Endothelial cell of umbilical vein (primary cell): ENCODE measurements at regions not wholly inside any gene's neighbourhood (a gene's known extent, or its start where the extent isn't known, plus 50 kb on each side); places are given as distances from the start of the nearest gene placed in this dataset.

Experiments used
- BruUV-seq: library from RNA; stranded (reverse); fragments of 400-500 nt; replicated peaks from 2 replicates; lab custom pipeline; 2021; lab: Mats Ljungman, UMichigan
- CTCF ChIA-PET: fragments of 300-600, 350-600 bp; sonication (Branson Sonifier 250); formaldehyde crosslinking; loops from one replicate; lab custom pipeline; 2021; ENCODE audit warnings: antibody characterized with exemption, inconsistent platforms; lab: Charles Lee
- POLR2A ChIA-PET: fragments of 300-600, 350-600 bp; sonication (Branson Sonifier 250); formaldehyde crosslinking; loops from one replicate; lab custom pipeline; 2021; ENCODE audit warnings: antibody characterized with exemption, inconsistent platforms; lab: Charles Lee
- DNase-seq: peaks from one replicate; pipeline ENCODE4 v3.0.0-alpha.2; 2011; ENCODE audit warnings: low read depth, low spot score
- FAIRE-seq: peaks from 2 replicates; lab custom pipeline; 2011; peaks lifted over from hg19 to GRCh38; lab: Jason Lieb, UNC
- H2AFZ ChIP-seq: 2 replicates; pipeline ENCODE4 v1.6.0; 2012; ENCODE audit warnings: low read depth, low read length, control low read depth, inconsistent platforms
- H3K27ac ChIP-seq: 2 replicates; pipeline ENCODE4 v1.5.1; 2011; ENCODE audit warnings: low read depth, mild to moderate bottlenecking, control low read depth, low read length, moderate library complexity; ENCODE audit not compliant: insufficient read depth
- H3K27me3 ChIP-seq, 2 experiments: 2 replicates each; pipeline versions ENCODE4 v1.6.0 to v1.6.1; 2011; ENCODE audit warnings: low read length in 2 of 2, mixed read lengths in 1 of 2; ENCODE audit not compliant: control insufficient read depth in 2 of 2, insufficient read depth in 2 of 2
- H3K36me3 ChIP-seq, 2 experiments: 2 replicates in 1 of 2; 3 replicates in 1 of 2; pipeline ENCODE4 v1.5.1; 2011; ENCODE audit warnings: low read length in 2 of 2, mild to moderate bottlenecking in 1 of 2, moderate library complexity in 1 of 2; ENCODE audit not compliant: control insufficient read depth in 2 of 2, insufficient read depth in 2 of 2; ENCODE audit errors: extremely low read depth in 1 of 2
- H3K4me1 ChIP-seq: 3 replicates; pipeline ENCODE4 v1.5.1; 2011; ENCODE audit warnings: mild to moderate bottlenecking, low read length; ENCODE audit not compliant: control insufficient read depth, insufficient read depth; ENCODE audit errors: extremely low read depth
- H3K4me2 ChIP-seq: 2 replicates; pipeline ENCODE4 v1.6.1; 2011; ENCODE audit warnings: low read length, control low read depth, mixed read lengths; ENCODE audit not compliant: insufficient read depth
- H3K4me3 ChIP-seq, 3 experiments: fragments of 200-600 bp in 1 of 3; sonication (generic), shearing (Covaris generic) in 1 of 3; replicated peaks in 1 of 3; 2 replicates each; pipeline ENCODE4 v1.5.1; 2011 to 2016; ENCODE audit warnings: control low read depth in 3 of 3, low read length in 3 of 3, mild to moderate bottlenecking in 2 of 3, inconsistent platforms in 1 of 3, low read depth in 1 of 3, moderate library complexity in 1 of 3; ENCODE audit not compliant: insufficient read depth in 1 of 3
- H3K79me2 ChIP-seq: 2 replicates; pipeline ENCODE4 v1.6.0; 2012; ENCODE audit warnings: low read length, inconsistent platforms; ENCODE audit not compliant: control insufficient read depth, insufficient read depth
- H3K9ac ChIP-seq: replicated peaks from 2 replicates; pipeline ENCODE3; 2011; ENCODE audit warnings: low read length, control low read depth; ENCODE audit not compliant: insufficient read depth; ENCODE audit errors: extremely low read depth
- H3K9me1 ChIP-seq: replicated peaks from 3 replicates; pipeline ENCODE4 v1.6.0; 2011; ENCODE audit warnings: mild to moderate bottlenecking, low read length; ENCODE audit not compliant: control insufficient read depth, insufficient read depth; ENCODE audit errors: extremely low read depth
- H3K9me3 ChIP-seq: replicated peaks from 2 replicates; pipeline ENCODE4 v1.5.1; 2012; ENCODE audit warnings: low read length, inconsistent platforms; ENCODE audit not compliant: control insufficient read depth, insufficient read depth
- H4K20me1 ChIP-seq: replicated peaks from 2 replicates; pipeline ENCODE3; 2011; ENCODE audit warnings: mild to moderate bottlenecking, low read length; ENCODE audit not compliant: control insufficient read depth, insufficient read depth; ENCODE audit errors: extremely low read depth
- CTCF ChIP-seq, 2 donors: IDR thresholded peaks; 1 replicate in 1 of 2; 2 replicates in 1 of 2; pipeline ENCODE4 v1.5.1; 2011; ENCODE audit warnings: low read length in 2 of 2, mild to moderate bottlenecking in 2 of 2, moderate library complexity in 2 of 2, control low read depth in 1 of 2, inconsistent platforms in 1 of 2, low read depth in 1 of 2; ENCODE audit not compliant: insufficient read depth in 1 of 2; ENCODE audit errors: extremely low read depth in 1 of 2
- EZH2 ChIP-seq: IDR thresholded peaks from 2 replicates; pipeline ENCODE4 v1.6.1; 2012; ENCODE audit warnings: borderline replicate concordance, low read depth, mild to moderate bottlenecking, moderate library complexity, low read length, inconsistent platforms; ENCODE audit not compliant: severe bottlenecking
- FOS ChIP-seq: IDR thresholded peaks from 2 replicates; pipeline ENCODE4 v1.6.1; 2011; ENCODE audit warnings: mild to moderate bottlenecking, low read length, moderate library complexity, borderline replicate concordance; ENCODE audit not compliant: insufficient read depth
- GATA2 ChIP-seq: IDR thresholded peaks from 2 replicates; pipeline ENCODE4 v1.7.0; 2011; ENCODE audit warnings: low read depth, mild to moderate bottlenecking, moderate library complexity, mixed read lengths, low read length; ENCODE audit not compliant: insufficient read length, insufficient read depth
- JUN ChIP-seq: IDR thresholded peaks from 2 replicates; pipeline ENCODE4 v1.6.1; 2011; ENCODE audit warnings: borderline replicate concordance, low read depth; ENCODE audit not compliant: insufficient read length, insufficient read depth
- MAX ChIP-seq: IDR thresholded peaks from 2 replicates; pipeline ENCODE4 v1.6.1; 2011; ENCODE audit not compliant: insufficient read depth, insufficient read length
- MYC ChIP-seq: IDR thresholded peaks from one replicate; pipeline ENCODE4 v1.6.1; 2011; ENCODE audit warnings: mild to moderate bottlenecking, low read depth, low read length
- POLR2A ChIP-seq: IDR thresholded peaks from 2 replicates; pipeline ENCODE4 v1.6.1; 2012; ENCODE audit warnings: low read depth, mild to moderate bottlenecking, control low read depth, low read length
- POLR2AphosphoS5 ChIP-seq: IDR thresholded peaks from 2 replicates; pipeline ENCODE4 v1.6.1; 2012; ENCODE audit warnings: low read depth, mild to moderate bottlenecking, control low read depth, low read length, moderate library complexity; ENCODE audit not compliant: insufficient read depth
- dilution Hi-C: fragments of 300-500 bp; cut with MboI; formaldehyde crosslinking; loops from one replicate; pipeline ENCODE4 v1.15.0; 2019; ENCODE audit warnings: low sequenced_read_pairs; ENCODE audit not compliant: extremely low pct_ligation_motif_present
- intact Hi-C: fragments of 100-400 bp; cut with micrococcal nuclease; formaldehyde crosslinking; loops from one replicate; pipeline ENCODE4 v1.10.0; 2022

- H3K27me3 ChIP-seq: no peaks in the 10 kb centered on the region
- H3K79me2 ChIP-seq: no peaks in the 10 kb centered on the region
- no peaks in the 10 kb centered on the region for H3K9me3 ChIP-seq
- intact Hi-C loops: no loop called here
- H3K4me1 ChIP-seq: no peaks in the 10 kb centered on the region
- ChIA-PET POLR2A (no interaction called here), CTCF (no interaction called here)
- DNase-seq: no peak
- no peaks in the 10 kb centered on the region for H3K9me1 ChIP-seq
- H4K20me1 ChIP-seq: no peaks in the 10 kb centered on the region
- no peak overlapping the region for H3K4me2 ChIP-seq
- H3K4me3 ChIP-seq: no peak overlapping the region
- dilution Hi-C loops: no loop called here
- no peak overlapping the region for H2AFZ ChIP-seq
- H3K36me3 ChIP-seq: no peaks in the 10 kb centered on the region
- no peak for FAIRE-seq
- no peak overlapping the region for H3K9ac ChIP-seq
- TF ChIP-seq MAX (no peak), POLR2A (no peak), MYC (no peak), FOS (no peak), POLR2AphosphoS5 (no peak), JUN (no peak), GATA2 (no peak), EZH2 (no peak)
- H3K27ac ChIP-seq: no peak overlapping the region
- BruUV-seq: no TSS peak
Measured at GRCh38 chr21:14722841-14723483, 176.8 kb upstream of the SAMSN1 start.

DNA sequence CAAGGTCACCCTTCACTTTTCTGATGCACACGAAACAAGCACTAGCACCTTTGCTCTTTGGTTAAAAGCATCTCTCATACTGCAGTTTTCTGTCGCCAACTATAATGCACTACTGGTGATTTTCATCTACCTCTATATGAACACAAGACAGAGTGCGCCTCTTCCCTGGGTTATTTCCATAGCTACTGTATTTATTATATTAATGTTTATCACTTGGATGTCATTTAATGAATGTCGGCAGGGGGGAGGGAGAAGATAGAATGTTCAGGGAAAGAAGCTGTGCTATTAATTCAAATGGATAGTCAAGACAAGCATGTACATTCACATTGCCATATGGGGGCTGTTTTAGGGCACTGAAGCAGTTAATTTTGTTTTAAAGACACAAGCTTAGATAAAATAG is 174.1 kb upstream of the SAMSN1 start:
- Histone ChIP-seq H4K20me1 (no peaks in the 10 kb centered on the region), H3K4me2 (no peak overlapping the region), H3K9ac (no peak overlapping the region), H3K4me3 (no peak overlapping the region), H3K27ac (no peak overlapping the region), H3K9me3 (no peaks in the 10 kb centered on the region), H3K36me3 (no peaks in the 10 kb centered on the region), H3K27me3 (no peaks in the 10 kb centered on the region), H3K9me1 (no peaks in the 10 kb centered on the region), H2AFZ (no peak overlapping the region), H3K4me1 (peaks cover 2% of the 10 kb centered on the region), H3K79me2 (no peaks in the 10 kb centered on the region)
- FAIRE-seq (no peak), DNase-seq (no peak)
- dilution Hi-C loops: no loop called here
- intact Hi-C loops: no loop called here
- BruUV-seq: no TSS peak
- TF ChIP-seq JUN (no peak), FOS (no peak), CTCF (IDR thresholded peaks at IDR 0.05; ENCODE audit: extremely low read depth in 1 of 2, insufficient read depth in 1 of 2, low read depth in 1 of 2, low read length in 2 of 2) (no peak), MYC (no peak), POLR2A (no peak), GATA2 (no peak)
- ChIA-PET POLR2A (no interaction called here), CTCF (interaction anchor here (1.0 to 1.3 kb wide), 2 partner anchors 18 to 53 kb away, joined by 3 to 6 read pairs; no protein-coding TSS in a partner anchor)
